Neural cell (in vitro differentiated cells): ENCODE measurements at regions not wholly inside any gene's neighbourhood (a gene's known extent, or its start where the extent isn't known, plus 50 kb on each side); places are given as distances from the start of the nearest gene placed in this dataset.

Source experiments
- H2AFZ ChIP-seq: fragments of 200-600, 300-800 bp; sonication (generic), shearing (Covaris generic); 2 replicates; pipeline ENCODE4 v1.6.0; 2014; ENCODE audit warnings: low read depth, mild to moderate bottlenecking, antibody characterized with exemption, low read length, moderate library complexity
- H3F3A ChIP-seq: fragments of 200-600 bp; shearing (Covaris generic); 2 replicates; pipeline ENCODE4 v1.6.1; 2016; ENCODE audit warnings: mild to moderate bottlenecking, moderate library complexity, mixed read lengths, antibody characterized with exemption, low read length; ENCODE audit not compliant: insufficient read depth, poor library complexity, severe bottlenecking
- H3K27ac ChIP-seq: fragments of 200-600, 300-800 bp; sonication (generic), shearing (Covaris generic); 2 replicates; pipeline ENCODE4 v1.5.1; 2014; ENCODE audit warnings: mild to moderate bottlenecking, low read length, moderate library complexity
- H3K27me3 ChIP-seq: fragments of 300-800, 200-600 bp; sonication (generic), shearing (Covaris generic); 2 replicates; pipeline ENCODE4 v1.6.0; 2014; ENCODE audit warnings: mild to moderate bottlenecking, low read depth, low read length, moderate library complexity; ENCODE audit not compliant: insufficient read depth
- H3K36me3 ChIP-seq: fragments of 300-800, 200-600 bp; sonication (generic), shearing (Covaris generic); 2 replicates; pipeline ENCODE4 v1.5.1; 2014; ENCODE audit warnings: mild to moderate bottlenecking, antibody characterized with exemption, low read length, moderate library complexity; ENCODE audit not compliant: insufficient read depth
- H3K4me2 ChIP-seq: fragments of 300-800, 200-600 bp; sonication (generic), shearing (Covaris generic); 2 replicates; pipeline ENCODE4 v1.6.0; 2014; ENCODE audit warnings: mild to moderate bottlenecking, low read length
- H3K4me3 ChIP-seq: fragments of 300-800, 200-600 bp; sonication (generic), shearing (Covaris generic); 2 replicates; pipeline ENCODE4 v1.5.1; 2014; ENCODE audit warnings: mild to moderate bottlenecking, low read length, moderate library complexity
- H3K79me2 ChIP-seq: fragments of 200-600 bp; shearing (Covaris generic); replicated peaks from 2 replicates; pipeline ENCODE4 v1.6.0; 2014; ENCODE audit warnings: mild to moderate bottlenecking, low read length, moderate library complexity; ENCODE audit not compliant: insufficient read depth
- H3K9ac ChIP-seq: fragments of 300-800, 200-600 bp; sonication (generic), shearing (Covaris generic); 2 replicates; pipeline ENCODE4 v1.6.1; 2016; ENCODE audit warnings: mild to moderate bottlenecking, low read length, mixed read lengths
- H3K9me2 ChIP-seq: fragments of 200-600 bp; shearing (Covaris generic); 2 replicates; pipeline ENCODE4 v1.6.1; 2016; ENCODE audit warnings: mild to moderate bottlenecking, low read length, mixed read lengths; ENCODE audit not compliant: insufficient read depth
- H3K9me3 ChIP-seq: fragments of 200-600, 300-800 bp; sonication (generic), shearing (Covaris generic); 2 replicates; pipeline ENCODE4 v1.6.1; 2016; ENCODE audit warnings: mild to moderate bottlenecking, mixed run types, low read length, moderate library complexity, mixed read lengths
- H4K20me1 ChIP-seq: fragments of 200-600 bp; shearing (Covaris generic); 2 replicates; pipeline ENCODE4 v1.6.1; 2016; ENCODE audit warnings: mild to moderate bottlenecking, mixed run types; ENCODE audit not compliant: insufficient read depth
- CTCF ChIP-seq: fragments of 450-650 bp; IDR thresholded peaks from 2 replicates; pipeline ENCODE4 v1.5.1; 2014; ENCODE audit warnings: antibody characterized with exemption, mild to moderate bottlenecking, moderate library complexity; ENCODE audit not compliant: poor library complexity, severe bottlenecking
- EP300 ChIP-seq: fragments of 450-650 bp; conservative IDR thresholded peaks from 2 replicates; pipeline ENCODE4 v1.6.1; 2014; ENCODE audit warnings: antibody characterized with exemption, mild to moderate bottlenecking, moderate library complexity; ENCODE audit not compliant: poor library complexity, severe bottlenecking
- EZH2 ChIP-seq: fragments of 200-600, 300-800 bp; shearing (Covaris generic), sonication (generic); IDR thresholded peaks from 2 replicates; pipeline ENCODE4 v1.6.1; 2014; ENCODE audit warnings: antibody characterized with exemption, low read length, borderline replicate concordance, mild to moderate bottlenecking; ENCODE audit not compliant: insufficient read depth, poor library complexity, severe bottlenecking
- MXI1 ChIP-seq: fragments of 450-650 bp; conservative IDR thresholded peaks from 2 replicates; pipeline ENCODE4 v1.6.1; 2014; ENCODE audit warnings: antibody characterized with exemption, mild to moderate bottlenecking; ENCODE audit not compliant: poor library complexity, severe bottlenecking
- POLR2AphosphoS5 ChIP-seq: IDR thresholded peaks from 2 replicates; pipeline ENCODE4 v1.6.1; 2012
- RAD21 ChIP-seq: fragments of 450-650 bp; conservative IDR thresholded peaks from 2 replicates; pipeline ENCODE4 v1.6.1; 2014; ENCODE audit warnings: antibody characterized with exemption, mild to moderate bottlenecking, moderate library complexity
- REST ChIP-seq: IDR thresholded peaks from 2 replicates; pipeline ENCODE4 v1.6.1; 2012; ENCODE audit warnings: borderline replicate concordance
- SMC3 ChIP-seq: fragments of 450-650 bp; conservative IDR thresholded peaks from 2 replicates; pipeline ENCODE4 v1.6.1; 2014; ENCODE audit warnings: antibody characterized with exemption, mild to moderate bottlenecking, moderate library complexity; ENCODE audit not compliant: poor library complexity
- TAF1 ChIP-seq: IDR thresholded peaks from 2 replicates; pipeline ENCODE4 v1.6.1; 2012; ENCODE audit warnings: low read depth

GRCh38 chr4:138951764-138952163 is 63.8 kb upstream of the NOCT start:
- TF ChIP-seq RAD21: no peak
- no peak for TF ChIP-seq POLR2AphosphoS5
- no peak for TF ChIP-seq MXI1
- TF ChIP-seq REST: no peak
- TF ChIP-seq EZH2: no peak
- no peak for TF ChIP-seq EP300
- TF ChIP-seq CTCF: no peak
- TF ChIP-seq SMC3: no peak
- no peak for TF ChIP-seq TAF1

GRCh38 chr4:138949866-138950265 is 65.7 kb upstream of the NOCT start:
- Histone ChIP-seq H4K20me1 (no peaks in the 10 kb centered on the region), H3K9ac (no peak overlapping the region), H3K9me2 (no peaks in the 10 kb centered on the region), H3K4me2 (no peak overlapping the region), H3K9me3 (no peaks in the 10 kb centered on the region), H3K79me2 (no peaks in the 10 kb centered on the region), H3F3A (no peaks in the 10 kb centered on the region), H3K36me3 (no peaks in the 10 kb centered on the region), H3K27me3 (no peaks in the 10 kb centered on the region), H3K4me3 (no peak overlapping the region), H2AFZ (no peak overlapping the region), H3K27ac (no peak overlapping the region)
- no peak for TF ChIP-seq EP300
- no peak for TF ChIP-seq CTCF
- TF ChIP-seq MXI1: no peak
- no peak for TF ChIP-seq POLR2AphosphoS5
- TF ChIP-seq RAD21: no peak
- no peak for TF ChIP-seq TAF1
- TF ChIP-seq SMC3: no peak
- no peak for TF ChIP-seq REST
- TF ChIP-seq EZH2: no peak

More at GRCh38 chr4:138951764-138952163, 63.8 kb upstream of the NOCT start:
- no peaks in the 10 kb centered on the region for H3K79me2 ChIP-seq
- no peak overlapping the region for H3K4me3 ChIP-seq
- no peaks in the 10 kb centered on the region for H3K9me3 ChIP-seq
- H3K4me2 ChIP-seq: no peak overlapping the region
- no peaks in the 10 kb centered on the region for H4K20me1 ChIP-seq
- no peaks in the 10 kb centered on the region for H3F3A ChIP-seq
- no peaks in the 10 kb centered on the region for H3K9me2 ChIP-seq
- H3K27me3 ChIP-seq: no peaks in the 10 kb centered on the region
- no peak overlapping the region for H3K9ac ChIP-seq
- H3K27ac ChIP-seq: no peak overlapping the region
- H2AFZ ChIP-seq: no peak overlapping the region
- H3K36me3 ChIP-seq: no peaks in the 10 kb centered on the region
